Neural crest cell (in vitro differentiated cells): ENCODE measurements at regions not wholly inside any gene's neighbourhood (a gene's known extent, or its start where the extent isn't known, plus 50 kb on each side); places are given as distances from the start of the nearest gene placed in this dataset.

Experiments
- DNase-seq: peaks from one replicate; pipeline ENCODE4 v3.0.0; 2021; ENCODE audit warnings: low read depth, mixed read lengths, low spot score
- H3K27ac Mint-ChIP-seq: one replicate; pipeline ENCODE4 v1.8.0; 2021; ENCODE audit warnings: mild to moderate bottlenecking, mixed read lengths; ENCODE audit not compliant: unreplicated experiment
- H3K27me3 Mint-ChIP-seq: 2 replicates; pipeline ENCODE4 v1.8.0; 2021; ENCODE audit warnings: low read depth, mild to moderate bottlenecking, mixed read lengths
- H3K36me3 Mint-ChIP-seq: 2 replicates; pipeline ENCODE4 v1.8.0; 2021; ENCODE audit warnings: low read depth, mild to moderate bottlenecking, mixed read lengths
- H3K4me1 Mint-ChIP-seq: 2 replicates; pipeline ENCODE4 v1.8.0; 2021; ENCODE audit warnings: mixed read lengths
- H3K4me3 Mint-ChIP-seq: one replicate; pipeline ENCODE4 v1.8.0; 2021; ENCODE audit warnings: mild to moderate bottlenecking, mixed read lengths
- H3K9me3 Mint-ChIP-seq: 2 replicates; pipeline ENCODE4 v1.8.0; 2021; ENCODE audit warnings: mixed read lengths
- CTCF ChIP-seq: fragments of 200-600 bp; sonication (generic); conservative IDR thresholded peaks from 2 replicates; pipeline ENCODE4 v1.5.0; 2021; ENCODE audit warnings: antibody characterized with exemption, mild to moderate bottlenecking

DNA sequence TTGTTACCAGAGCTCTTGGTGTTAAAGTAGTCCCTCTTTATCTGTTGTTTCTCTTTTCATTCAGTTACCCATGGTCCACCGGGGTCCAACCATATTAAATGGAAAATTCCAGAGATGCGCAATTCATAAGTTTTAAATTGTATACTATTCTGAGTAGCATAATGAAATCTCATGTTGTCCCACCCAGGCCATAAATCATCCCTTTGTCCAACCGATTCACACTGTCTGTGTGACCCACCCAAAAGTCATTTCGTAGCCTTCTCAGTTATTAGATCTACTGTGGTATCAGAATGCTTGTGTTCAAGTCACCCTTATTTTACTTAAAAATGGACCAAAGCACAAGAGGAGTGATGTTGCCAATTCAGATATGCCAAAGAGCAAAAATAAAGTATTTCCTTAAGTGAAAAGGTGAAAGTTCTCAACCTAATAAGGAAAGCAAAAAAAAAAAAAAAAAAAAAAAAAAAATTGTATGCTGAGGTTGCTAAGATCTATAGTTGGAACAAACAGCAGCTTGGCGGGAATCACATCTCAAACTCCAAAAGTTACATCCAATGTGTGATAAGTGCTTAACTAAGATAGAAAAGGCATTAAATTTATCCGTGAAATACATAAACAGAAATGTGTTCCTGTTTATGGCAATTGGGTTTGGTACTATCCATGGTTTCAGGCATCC, 106.8 kb upstream of the GPBP1 start:
- H3K4me1 Mint-ChIP-seq, result no peaks in the 10 kb centered on the region
- no peaks in the 10 kb centered on the region for H3K27me3 Mint-ChIP-seq
- H3K9me3 Mint-ChIP-seq, result peaks cover 12% of the 10 kb centered on the region
- TF ChIP-seq CTCF, result no peak
- DNase-seq, result no peak
- H3K4me3 Mint-ChIP-seq, result no peak overlapping the region
- H3K27ac Mint-ChIP-seq, result no peak overlapping the region
- no peaks in the 10 kb centered on the region for H3K36me3 Mint-ChIP-seq

DNA sequence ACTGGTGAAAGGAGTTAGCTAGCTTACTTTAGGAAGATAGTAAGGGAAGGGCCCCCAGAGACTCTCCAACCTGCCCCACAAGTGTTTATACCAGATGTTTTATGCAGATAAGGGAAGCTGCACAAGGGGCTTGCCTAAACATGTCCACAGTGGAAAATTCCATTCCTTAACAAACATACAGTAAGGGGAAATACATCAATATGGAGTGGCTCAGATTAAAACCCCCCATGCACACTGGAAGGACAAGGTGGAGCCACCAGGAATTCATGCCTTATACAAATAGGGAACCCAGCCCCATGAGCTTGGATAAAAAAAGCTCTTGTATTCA, 106.3 kb upstream of the GPBP1 start:
- DNase-seq, result no peak
- Mint-ChIP-seq H3K27me3 (no peaks in the 10 kb centered on the region), H3K9me3 (peaks cover 12% of the 10 kb centered on the region), H3K4me1 (peaks cover 3% of the 10 kb centered on the region), H3K27ac (no peak overlapping the region), H3K36me3 (no peaks in the 10 kb centered on the region), H3K4me3 (no peak overlapping the region)
- TF ChIP-seq CTCF, result no peak

DNA sequence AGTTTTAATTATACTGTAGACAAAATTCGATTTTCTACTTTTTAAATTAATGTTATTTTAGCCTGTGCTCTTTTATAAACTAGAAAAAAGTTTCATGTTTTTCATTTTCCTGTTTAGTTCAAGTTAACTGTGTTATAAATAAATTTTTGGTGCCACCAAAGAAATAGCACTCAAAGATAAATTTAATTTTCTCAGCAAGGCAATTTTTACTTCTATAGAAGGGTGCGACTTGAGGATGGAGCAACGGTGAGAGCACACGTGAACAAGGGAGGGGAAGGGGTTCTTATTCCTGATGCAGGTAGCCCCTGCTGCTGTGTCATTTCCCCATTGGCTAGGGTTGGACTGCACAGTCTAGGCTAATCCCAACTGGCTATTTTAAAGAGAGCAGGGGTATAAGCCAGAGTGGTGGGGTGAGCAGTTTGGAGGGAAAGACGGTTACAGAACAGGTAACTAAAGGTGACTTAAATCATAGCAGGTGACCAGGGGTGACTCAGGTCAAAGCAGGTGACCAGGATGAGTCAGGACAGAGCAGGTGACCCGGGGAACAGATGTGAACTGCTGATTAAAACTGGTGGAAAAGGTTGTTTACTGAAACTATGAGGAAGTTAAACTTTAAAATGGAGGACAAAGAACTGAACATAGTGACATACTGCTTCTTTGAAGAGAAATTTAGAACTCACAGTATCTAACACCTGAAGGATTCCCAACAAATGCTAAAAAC, 104.6 kb upstream of the GPBP1 start:
- TF ChIP-seq CTCF, result no peak
- no peaks in the 10 kb centered on the region for H3K36me3 Mint-ChIP-seq
- no peak for DNase-seq
- H3K27ac Mint-ChIP-seq, result no peak overlapping the region
- peaks cover 4% of the 10 kb centered on the region for H3K4me1 Mint-ChIP-seq
- H3K9me3 Mint-ChIP-seq, result peaks cover 9% of the 10 kb centered on the region
- no peak overlapping the region for H3K4me3 Mint-ChIP-seq
- H3K27me3 Mint-ChIP-seq, result no peaks in the 10 kb centered on the region

GRCh38 chr5:57072218-57072892, 101.5 kb upstream of the GPBP1 start:
- no peak for DNase-seq
- H3K9me3 Mint-ChIP-seq, result peaks cover 7% of the 10 kb centered on the region
- peaks cover 4% of the 10 kb centered on the region for H3K4me1 Mint-ChIP-seq
- H3K27me3 Mint-ChIP-seq, result peaks cover 2% of the 10 kb centered on the region
- no peaks in the 10 kb centered on the region for H3K36me3 Mint-ChIP-seq
- no peak overlapping the region for H3K27ac Mint-ChIP-seq
- no peak for TF ChIP-seq CTCF
- no peak overlapping the region for H3K4me3 Mint-ChIP-seq

GRCh38 chr5:57082441-57083067, 91.3 kb upstream of the GPBP1 start:
- Mint-ChIP-seq H3K4me1 (no peaks in the 10 kb centered on the region), H3K9me3 (peaks cover 2% of the 10 kb centered on the region), H3K27ac (no peak overlapping the region), H3K27me3 (no peaks in the 10 kb centered on the region), H3K4me3 (no peak overlapping the region), H3K36me3 (no peaks in the 10 kb centered on the region)
- TF ChIP-seq CTCF, result peak; percentile 51
- no peak for DNase-seq
